SU-DHL-6 (cell line): ENCODE measurements at regions not wholly inside any gene's neighbourhood (a gene's known extent, or its start where the extent isn't known, plus 50 kb on each side); places are given as distances from the start of the nearest gene placed in this dataset.

Experiments
- EZH2phosphoT487 ChIP-seq: fragments of 200-600 bp; sonication (generic), shearing (Covaris generic); conservative IDR thresholded peaks from 2 replicates; pipeline ENCODE4 v1.6.1; 2018; ENCODE audit warnings: mild to moderate bottlenecking, antibody characterized with exemption, low read length, moderate library complexity, mixed read lengths
- TF ChIP-seq, protein P1 (sequence below): fragments of 200-600 bp; sonication (generic); IDR thresholded peaks from one replicate; pipeline ENCODE4 v1.5.1; 2017; ENCODE audit warnings: antibody characterized with exemption, mild to moderate bottlenecking, low read length, moderate library complexity; ENCODE audit not compliant: insufficient read depth, poor library complexity, severe bottlenecking

DNA sequence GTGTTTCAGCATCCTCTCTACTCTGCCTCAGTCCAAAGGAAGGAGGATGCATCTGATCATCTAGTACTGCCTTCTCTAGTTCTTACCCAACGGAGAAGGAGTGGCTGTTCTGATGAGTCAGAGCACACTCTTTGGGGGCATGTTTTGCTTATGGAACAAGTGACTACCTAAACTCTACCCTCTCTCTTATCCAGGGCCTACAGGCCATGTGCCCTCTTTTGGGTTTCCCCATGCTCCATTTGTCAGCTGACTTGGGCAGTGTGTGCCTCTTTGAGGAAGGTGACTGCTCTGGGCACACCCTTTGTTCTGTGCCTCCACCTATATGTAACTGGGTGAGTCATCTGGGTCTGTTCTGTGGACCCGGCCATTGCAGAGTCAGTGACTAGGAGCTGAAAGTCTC is 89.6 kb upstream of the BNC2 start:
- TF ChIP-seq, protein P1, sequence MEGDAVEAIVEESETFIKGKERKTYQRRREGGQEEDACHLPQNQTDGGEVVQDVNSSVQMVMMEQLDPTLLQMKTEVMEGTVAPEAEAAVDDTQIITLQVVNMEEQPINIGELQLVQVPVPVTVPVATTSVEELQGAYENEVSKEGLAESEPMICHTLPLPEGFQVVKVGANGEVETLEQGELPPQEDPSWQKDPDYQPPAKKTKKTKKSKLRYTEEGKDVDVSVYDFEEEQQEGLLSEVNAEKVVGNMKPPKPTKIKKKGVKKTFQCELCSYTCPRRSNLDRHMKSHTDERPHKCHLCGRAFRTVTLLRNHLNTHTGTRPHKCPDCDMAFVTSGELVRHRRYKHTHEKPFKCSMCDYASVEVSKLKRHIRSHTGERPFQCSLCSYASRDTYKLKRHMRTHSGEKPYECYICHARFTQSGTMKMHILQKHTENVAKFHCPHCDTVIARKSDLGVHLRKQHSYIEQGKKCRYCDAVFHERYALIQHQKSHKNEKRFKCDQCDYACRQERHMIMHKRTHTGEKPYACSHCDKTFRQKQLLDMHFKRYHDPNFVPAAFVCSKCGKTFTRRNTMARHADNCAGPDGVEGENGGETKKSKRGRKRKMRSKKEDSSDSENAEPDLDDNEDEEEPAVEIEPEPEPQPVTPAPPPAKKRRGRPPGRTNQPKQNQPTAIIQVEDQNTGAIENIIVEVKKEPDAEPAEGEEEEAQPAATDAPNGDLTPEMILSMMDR, result no peak
- no peak for TF ChIP-seq EZH2phosphoT487
